Lung (tissue), 11 donors: ENCODE measurements at regions not wholly inside any gene's neighbourhood (a gene's known extent, or its start where the extent isn't known, plus 50 kb on each side); places are given as distances from the start of the nearest gene placed in this dataset.

Source experiments
- ATAC-seq: fragments of 200-7000 bp; cut with Tn5 transposase; one replicate; pipeline ENCODE4 v1.9.1; 2020; ENCODE audit warnings: moderate number of reproducible peaks; ENCODE audit not compliant: insufficient read depth, low FRiP score
- DNase-seq, 3 donors: peaks; one replicate each; pipeline ENCODE4 v3.0.0-alpha.2; 2013 to 2017
- H3K27ac ChIP-seq, 2 donors: one replicate each; pipeline ENCODE4 v1.5.1; 2013; ENCODE audit warnings: mild to moderate bottlenecking in 2 of 2, moderate library complexity in 2 of 2, control low read depth in 1 of 2, inconsistent platforms in 1 of 2, low read depth in 1 of 2, low read length in 1 of 2
- H3K27me3 ChIP-seq, 3 donors: one replicate each; pipeline ENCODE4 v1.5.1; 2013; ENCODE audit warnings: low read length in 2 of 3; ENCODE audit not compliant: control insufficient read depth in 3 of 3, insufficient read depth in 3 of 3
- H3K36me3 ChIP-seq, 4 donors: one replicate each; pipeline ENCODE4 v1.5.1; 2013; ENCODE audit warnings: low read length in 4 of 4, mild to moderate bottlenecking in 1 of 4, moderate library complexity in 1 of 4; ENCODE audit not compliant: control insufficient read depth in 4 of 4, insufficient read depth in 4 of 4
- H3K4me1 ChIP-seq, 5 donors: one replicate each; pipeline ENCODE4 v1.5.1; 2013; ENCODE audit warnings: low read length in 5 of 5, mild to moderate bottlenecking in 2 of 5, moderate library complexity in 1 of 5; ENCODE audit not compliant: control insufficient read depth in 5 of 5, insufficient read depth in 5 of 5
- H3K4me3 ChIP-seq: one replicate; pipeline ENCODE4 v1.5.1; 2013; ENCODE audit warnings: mild to moderate bottlenecking, control low read depth, moderate library complexity
- H3K9ac ChIP-seq, 2 donors: one replicate each; pipeline ENCODE4 v1.5.1; 2013; ENCODE audit warnings: low read length in 2 of 2, control low read depth in 1 of 2; ENCODE audit not compliant: insufficient read depth in 1 of 2
- H3K9me3 ChIP-seq, 4 donors: one replicate each; pipeline ENCODE4 v1.5.1; 2013; ENCODE audit warnings: low read length in 3 of 4, mild to moderate bottlenecking in 1 of 4, moderate library complexity in 1 of 4; ENCODE audit not compliant: control insufficient read depth in 4 of 4, insufficient read depth in 3 of 4
- CTCF ChIP-seq: IDR thresholded peaks from 2 replicates; pipeline ENCODE4 v1.5.1; 2012; ENCODE audit warnings: mild to moderate bottlenecking; ENCODE audit errors: control extremely low read depth, extremely low read depth
- WGBS, 2 donors: extraction: QIAGEN DNeasy Blood & Tissue Kit; methylation state at CpG; one replicate each; pipeline ENCODE4 v1.1.7; 2013; 5-methylcytosine and 5-hydroxymethylcytosine counted together
- donor health status: control.
- donor health status: control.
- donor health status: Bipolar disorder and iron deficiency.
- donor health status: healthy.
- donor health status: DM: yes; HTN: yes; CAD: no.

- Histone ChIP-seq H3K4me3 (no peak overlapping the region), H3K27me3 (peaks cover 20 to 90% (median 80%) of the 10 kb centered on the region in 3 donors), H3K9me3 (peaks cover 0 to 40% (median 0%) of the 10 kb centered on the region in 4 donors), H3K36me3 (no peaks in the 10 kb centered on the region), H3K9ac (no peak overlapping the region), H3K4me1 (peaks cover 0 to 31% (median 4%) of the 10 kb centered on the region in 5 donors), H3K27ac (no peak overlapping the region)
- peak; percentile 38 to 50 (median 45) for DNase-seq
- TF ChIP-seq CTCF: no peak
- no peak for ATAC-seq
- WGBS, 2 donors: 3 to 8% methylated on average over 35 of the region's 35 CpGs
These were observed 92.1 kb downstream of the PRKAB2 start for GRCh38 chr1:147080006-147080661.

GRCh38 chr1:147079400-147080005 lies 92.8 kb downstream of the PRKAB2 start:
- H3K9me3 ChIP-seq: peaks cover 0 to 42% (median 0%) of the 10 kb centered on the region in 4 donors
- H3K27ac ChIP-seq: no peak overlapping the region
- no peak overlapping the region for H3K4me3 ChIP-seq
- peaks cover 20 to 95% (median 86%) of the 10 kb centered on the region in 3 donors for H3K27me3 ChIP-seq
- ATAC-seq (no peak), DNase-seq (peak in 1 of 3 donors; percentile 19)
- WGBS, 2 donors: 9 to 10% methylated on average over 45 of the region's 45 CpGs
- H3K9ac ChIP-seq: no peak overlapping the region
- TF ChIP-seq CTCF: no peak
- peaks cover 0 to 31% (median 4%) of the 10 kb centered on the region in 5 donors for H3K4me1 ChIP-seq
- H3K36me3 ChIP-seq: no peaks in the 10 kb centered on the region

- no peak for TF ChIP-seq CTCF
- no peak overlapping the region for H3K27ac ChIP-seq
- ATAC-seq (no peak), DNase-seq (peak in 1 of 3 donors; percentile 11)
- H3K9me3 ChIP-seq: peaks cover 0 to 40% (median 0%) of the 10 kb centered on the region in 4 donors
- 19 to 40% methylated on average over 52 of the region's 52 CpGs for WGBS, 2 donors
- H3K27me3 ChIP-seq: peaks cover 20 to 97% (median 90%) of the 10 kb centered on the region in 3 donors
- no peak overlapping the region for H3K4me3 ChIP-seq
- no peaks in the 10 kb centered on the region for H3K36me3 ChIP-seq
- H3K4me1 ChIP-seq: peaks cover 0 to 25% (median 4%) of the 10 kb centered on the region in 5 donors
- no peak overlapping the region for H3K9ac ChIP-seq
These were observed 93.5 kb downstream of the PRKAB2 start for GRCh38 chr1:147078606-147079399.
